ENCODE measurements at regions not wholly inside any gene's neighbourhood (a gene's known extent, or its start where the extent isn't known, plus 50 kb on each side); places are given as distances from the start of the nearest gene placed in this dataset.

GRCh38 chr6:43970913-43971775 lies 156.1 kb downstream of the MRPL14 start:
- Histone ChIP-seq H3K36me3 (replicated peaks; ENCODE audit: insufficient read depth, low read depth) (no peaks in the 10 kb centered on the region), H3K79me2 (no peaks in the 10 kb centered on the region), H3K4me3 (no peak overlapping the region), H3K9me3 (ENCODE audit: low read depth) (no peaks in the 10 kb centered on the region), H3K4me1 (ENCODE audit: insufficient read depth) (peaks cover 23% of the 10 kb centered on the region), H4K20me1 (ENCODE audit: insufficient read depth, poor library complexity, severe bottlenecking) (no peaks in the 10 kb centered on the region), H2AFZ (no peak overlapping the region), H3K4me2 (no peak overlapping the region), H3K27me3 (no peaks in the 10 kb centered on the region), H3K9me2 (replicated peaks; ENCODE audit: insufficient read depth) (no peaks in the 10 kb centered on the region), H3K27ac (no peak overlapping the region)
- 84% methylated on average over 8 of the region's 8 CpGs for WGBS (ENCODE audit: low lambda C conversion rate, missing lambda C conversion rate)
- TF ChIP-seq EZH2phosphoT487 (IDR thresholded peaks at IDR 0.05; ENCODE audit: low read depth, severe bottlenecking, unreplicated experiment): no peak
- no peak for TF ChIP-seq EZH2 (IDR thresholded peaks at IDR 0.05; ENCODE audit: borderline replicate concordance)
- no peak for TF ChIP-seq CTCF (IDR thresholded peaks at IDR 0.05; ENCODE audit: poor library complexity)
- no peak for DNase-seq (ENCODE audit: low spot score)

GRCh38 chr6:43970068-43970912 lies 157.0 kb downstream of the MRPL14 start:
- TF ChIP-seq EZH2 (IDR thresholded peaks at IDR 0.05; ENCODE audit: borderline replicate concordance): no peak
- no peak for TF ChIP-seq CTCF (IDR thresholded peaks at IDR 0.05; ENCODE audit: poor library complexity)
- no peak for TF ChIP-seq EZH2phosphoT487 (IDR thresholded peaks at IDR 0.05; ENCODE audit: low read depth, severe bottlenecking, unreplicated experiment)
- 87% methylated on average over 3 of the region's 3 CpGs for WGBS (ENCODE audit: low lambda C conversion rate, missing lambda C conversion rate)
- H2AFZ ChIP-seq: no peak overlapping the region
- DNase-seq (ENCODE audit: low spot score): no peak
- H3K27ac ChIP-seq: no peak overlapping the region
- H3K9me2 ChIP-seq (replicated peaks; ENCODE audit: insufficient read depth): no peaks in the 10 kb centered on the region
- no peaks in the 10 kb centered on the region for H3K9me3 ChIP-seq (ENCODE audit: low read depth)
- no peaks in the 10 kb centered on the region for H3K36me3 ChIP-seq (replicated peaks; ENCODE audit: insufficient read depth, low read depth)
- H3K4me2 ChIP-seq: no peak overlapping the region
- no peaks in the 10 kb centered on the region for H4K20me1 ChIP-seq (ENCODE audit: insufficient read depth, poor library complexity, severe bottlenecking)
- no peaks in the 10 kb centered on the region for H3K27me3 ChIP-seq
- H3K4me1 ChIP-seq (ENCODE audit: insufficient read depth): peaks cover 23% of the 10 kb centered on the region
- no peaks in the 10 kb centered on the region for H3K79me2 ChIP-seq
- no peak overlapping the region for H3K4me3 ChIP-seq

- H3K27ac ChIP-seq: no peak overlapping the region
- no peaks in the 10 kb centered on the region for H3K9me3 ChIP-seq (ENCODE audit: low read depth)
- TF ChIP-seq EZH2phosphoT487 (IDR thresholded peaks at IDR 0.05; ENCODE audit: low read depth, severe bottlenecking, unreplicated experiment) (no peak), EZH2 (IDR thresholded peaks at IDR 0.05; ENCODE audit: borderline replicate concordance) (no peak), CTCF (IDR thresholded peaks at IDR 0.05; ENCODE audit: poor library complexity) (no peak)
- H4K20me1 ChIP-seq (ENCODE audit: insufficient read depth, poor library complexity, severe bottlenecking): no peaks in the 10 kb centered on the region
- H3K4me3 ChIP-seq: no peak overlapping the region
- no peak for DNase-seq (ENCODE audit: low spot score)
- H3K27me3 ChIP-seq: no peaks in the 10 kb centered on the region
- no peaks in the 10 kb centered on the region for H3K36me3 ChIP-seq (replicated peaks; ENCODE audit: insufficient read depth, low read depth)
- WGBS (ENCODE audit: low lambda C conversion rate, missing lambda C conversion rate): 91% methylated on average over 11 of the region's 11 CpGs
- peaks cover 19% of the 10 kb centered on the region for H3K4me1 ChIP-seq (ENCODE audit: insufficient read depth)
- H2AFZ ChIP-seq: no peak overlapping the region
- no peak overlapping the region for H3K4me2 ChIP-seq
- H3K9me2 ChIP-seq (replicated peaks; ENCODE audit: insufficient read depth): no peaks in the 10 kb centered on the region
- H3K79me2 ChIP-seq: no peaks in the 10 kb centered on the region
Measured at GRCh38 chr6:43969158-43969981, 157.9 kb downstream of the MRPL14 start.

Data from hepatocyte (in vitro differentiated cells).